CD8-positive, alpha-beta memory T cell (primary cell): ENCODE measurements at regions not wholly inside any gene's neighbourhood (a gene's known extent, or its start where the extent isn't known, plus 50 kb on each side); places are given as distances from the start of the nearest gene placed in this dataset.
A peak's percentile ranks its signal among the peaks of the same experiment; 100 is the strongest.
"Not testable (repeated sequence)": the region's sequence is repeated elsewhere in the genome, so short reads cannot be mapped to it uniquely, and the experiment has no call there.

Source experiments
- CTCF ChIA-PET: fragments of 350-600 bp; sonication (Branson Sonifier 250); formaldehyde crosslinking; loops from one replicate; lab custom pipeline; 2021; ENCODE audit warnings: antibody characterized with exemption; lab: Charles Lee
- POLR2A ChIA-PET: fragments of 350-600 bp; sonication (Branson Sonifier 250); formaldehyde crosslinking; loops from one replicate; lab custom pipeline; 2021; ENCODE audit warnings: antibody characterized with exemption; lab: Charles Lee
- DNase-seq, 5 donors: peaks; one replicate each; pipeline versions ENCODE4 v3.0.0 to v3.0.0-alpha.2; 2020 to 2022; ENCODE audit warnings: mixed read lengths in 1 of 5
- H3K27ac ChIP-seq: one replicate; pipeline ENCODE4 v1.7.0; 2013; ENCODE audit warnings: low read depth, mild to moderate bottlenecking, low read length, moderate library complexity
- H3K27me3 ChIP-seq: 2 replicates; pipeline ENCODE4 v1.7.0; 2013; ENCODE audit warnings: low read length, mild to moderate bottlenecking; ENCODE audit not compliant: insufficient read depth, poor library complexity, severe bottlenecking
- H3K36me3 ChIP-seq: 2 replicates; pipeline ENCODE4 v1.7.0; 2013; ENCODE audit warnings: mild to moderate bottlenecking, low read length, moderate library complexity; ENCODE audit not compliant: insufficient read depth
- H3K4me1 ChIP-seq: 2 replicates; pipeline ENCODE4 v1.7.0; 2013; ENCODE audit warnings: mild to moderate bottlenecking, low read length, moderate library complexity; ENCODE audit not compliant: insufficient read depth
- H3K4me3 ChIP-seq: 2 replicates; pipeline ENCODE4 v1.7.0; 2013; ENCODE audit warnings: mild to moderate bottlenecking, low read length
- H3K9me3 ChIP-seq: 2 replicates; pipeline ENCODE4 v1.7.0; 2013; ENCODE audit warnings: mild to moderate bottlenecking, low read length
- H3K27ac Mint-ChIP-seq, 8 donors: one replicate each; pipeline ENCODE4 v1.8.0; 2020 to 2021; ENCODE audit warnings: mixed read lengths in 8 of 8, mild to moderate bottlenecking in 6 of 8, inconsistent platforms in 3 of 8, moderate library complexity in 3 of 8
- H3K27me3 Mint-ChIP-seq, 2 donors: one replicate each; pipeline ENCODE4 v1.8.0; 2020 to 2021; ENCODE audit warnings: mixed read lengths in 2 of 2, mild to moderate bottlenecking in 1 of 2, moderate library complexity in 1 of 2
- H3K36me3 Mint-ChIP-seq, 3 donors: one replicate each; pipeline ENCODE4 v1.8.0; 2020 to 2021; ENCODE audit warnings: mixed read lengths in 3 of 3, inconsistent platforms in 1 of 3, mild to moderate bottlenecking in 1 of 3
- H3K4me1 Mint-ChIP-seq, 3 donors: one replicate each; pipeline ENCODE4 v1.8.0; 2020 to 2021; ENCODE audit warnings: mixed read lengths in 3 of 3, inconsistent platforms in 1 of 3, mild to moderate bottlenecking in 1 of 3
- H3K4me3 Mint-ChIP-seq, 7 donors: one replicate each; pipeline ENCODE4 v1.8.0; 2020 to 2021; ENCODE audit warnings: mixed read lengths in 7 of 7, mild to moderate bottlenecking in 6 of 7, moderate library complexity in 4 of 7, inconsistent platforms in 2 of 7
- H3K9me3 Mint-ChIP-seq, 5 donors: one replicate each; pipeline ENCODE4 v1.8.0; 2020 to 2022; ENCODE audit warnings: mixed read lengths in 5 of 5, mild to moderate bottlenecking in 3 of 5, moderate library complexity in 2 of 5, inconsistent platforms in 1 of 5

- Histone ChIP-seq H3K36me3 (no peaks in the 10 kb centered on the region), H3K4me1 (peaks cover 8% of the 10 kb centered on the region), H3K27me3 (no peaks in the 10 kb centered on the region), H3K4me3 (no peak overlapping the region), H3K27ac (no peak overlapping the region), H3K9me3 (no peaks in the 10 kb centered on the region)
- Mint-ChIP-seq H3K27ac (peak overlapping the region in 3 of 8 donors; percentile 1 to 20 (median 14)), H3K4me3 (no peak overlapping the region), H3K4me1 (peaks cover 43 to 50% (median 45%) of the 10 kb centered on the region in 3 donors), H3K36me3 (no peaks in the 10 kb centered on the region), H3K9me3 (peaks cover 0 to 2% (median 0%) of the 10 kb centered on the region in 5 donors), H3K27me3 (no peaks in the 10 kb centered on the region)
- no peak for DNase-seq
- ChIA-PET CTCF (no interaction called here), POLR2A (interaction anchor here (0.6 kb wide), 1 partner anchor 20 kb away, joined by 7 read pairs; no protein-coding TSS in a partner anchor)
Observed at GRCh38 chr7:21336743-21337142, 91.1 kb upstream of the SP4 start.

- no peaks in the 10 kb centered on the region for H3K36me3 Mint-ChIP-seq
Observed at GRCh38 chr7:21338728-21339164, 89.1 kb upstream of the SP4 start.

GRCh38 chr7:21344900-21345299, 83.0 kb upstream of the SP4 start:
- H3K36me3 ChIP-seq, H3K27me3 ChIP-seq, CTCF ChIA-PET, H3K4me3 Mint-ChIP-seq, H3K9me3 ChIP-seq, H3K9me3 Mint-ChIP-seq, POLR2A ChIA-PET, H3K27me3 Mint-ChIP-seq, H3K4me3 ChIP-seq, H3K36me3 Mint-ChIP-seq, DNase-seq, H3K4me1 ChIP-seq, H3K27ac Mint-ChIP-seq, H3K27ac ChIP-seq: not testable (repeated sequence)
- H3K4me1 Mint-ChIP-seq = peaks cover 14 to 22% (median 17%) of the 10 kb centered on the region in 3 donors

More at GRCh38 chr7:21338728-21339164, 89.1 kb upstream of the SP4 start:
- Histone ChIP-seq H3K36me3 (no peaks in the 10 kb centered on the region), H3K27me3 (no peaks in the 10 kb centered on the region), H3K9me3 (no peaks in the 10 kb centered on the region), H3K4me1 (peaks cover 8% of the 10 kb centered on the region), H3K4me3 (no peak overlapping the region), H3K27ac (peak overlapping the region; percentile 25)
- peak overlapping the region; percentile 0 to 80 (median 66) for H3K4me3 Mint-ChIP-seq
- POLR2A ChIA-PET = interaction anchor here (0.6 to 1.3 kb wide), 5 partner anchors 14 to 97 kb away, joined by 3 to 11 read pairs (median 4); partner anchors contain the start of gene SP4
- H3K4me1 Mint-ChIP-seq = peaks cover 46 to 55% (median 53%) of the 10 kb centered on the region in 3 donors
- CTCF ChIA-PET = interaction anchor here (0.9 to 1.5 kb wide), 8 partner anchors 10 to 89 kb away, joined by 3 to 5 read pairs (median 3); partner anchors contain the start of gene SP4
- H3K27ac Mint-ChIP-seq = peak overlapping the region; percentile 29 to 92 (median 87)
- H3K27me3 Mint-ChIP-seq = no peaks in the 10 kb centered on the region
- DNase-seq = peak in 2 of 5 donors; percentile 55 to 66
- peaks cover 0 to 2% (median 0%) of the 10 kb centered on the region in 5 donors for H3K9me3 Mint-ChIP-seq

- POLR2A ChIA-PET = no interaction called here
- H3K27me3 Mint-ChIP-seq = no peaks in the 10 kb centered on the region
- no peak overlapping the region for H3K4me3 Mint-ChIP-seq
- H3K27ac Mint-ChIP-seq = no peak overlapping the region
- peaks cover 10 to 17% (median 12%) of the 10 kb centered on the region in 3 donors for H3K4me1 Mint-ChIP-seq
- Histone ChIP-seq H3K27ac (no peak overlapping the region), H3K27me3 (no peaks in the 10 kb centered on the region), H3K4me3 (no peak overlapping the region), H3K9me3 (no peaks in the 10 kb centered on the region), H3K4me1 (no peaks in the 10 kb centered on the region), H3K36me3 (no peaks in the 10 kb centered on the region)
- CTCF ChIA-PET = no interaction called here
- DNase-seq = no peak
- no peaks in the 10 kb centered on the region for H3K9me3 Mint-ChIP-seq
- no peaks in the 10 kb centered on the region for H3K36me3 Mint-ChIP-seq
Observed at GRCh38 chr7:21345361-21345760, 82.5 kb upstream of the SP4 start.

- ChIA-PET CTCF (no interaction called here), POLR2A (no interaction called here)
- Histone ChIP-seq H3K27me3 (no peaks in the 10 kb centered on the region), H3K9me3 (no peaks in the 10 kb centered on the region), H3K36me3 (no peaks in the 10 kb centered on the region), H3K4me1 (no peaks in the 10 kb centered on the region), H3K27ac (no peak overlapping the region), H3K4me3 (no peak overlapping the region)
- Mint-ChIP-seq H3K4me3 (no peak overlapping the region), H3K4me1 (peaks cover 3 to 9% (median 5%) of the 10 kb centered on the region in 3 donors), H3K27me3 (no peaks in the 10 kb centered on the region), H3K9me3 (no peaks in the 10 kb centered on the region), H3K27ac (no peak overlapping the region), H3K36me3 (no peaks in the 10 kb centered on the region)
- DNase-seq = no peak
Observed at GRCh38 chr7:21346297-21346696, 81.6 kb upstream of the SP4 start.

GRCh38 chr7:21352540-21353387, 75.1 kb upstream of the SP4 start:
- Histone ChIP-seq H3K36me3 (no peaks in the 10 kb centered on the region), H3K9me3 (no peaks in the 10 kb centered on the region), H3K4me3 (peak overlapping the region; percentile 10), H3K27ac (no peak overlapping the region), H3K27me3 (no peaks in the 10 kb centered on the region), H3K4me1 (peaks cover 59% of the 10 kb centered on the region)
- H3K27ac Mint-ChIP-seq = peak overlapping the region; percentile 77 to 98 (median 90)
- no peaks in the 10 kb centered on the region for H3K36me3 Mint-ChIP-seq
- H3K9me3 Mint-ChIP-seq = no peaks in the 10 kb centered on the region
- peaks cover 54 to 60% (median 59%) of the 10 kb centered on the region in 3 donors for H3K4me1 Mint-ChIP-seq
- CTCF ChIA-PET = interaction anchor here (0.8 to 2.1 kb wide), 5 partner anchors 10 to 74 kb away, joined by 3 to 6 read pairs (median 4); no protein-coding TSS in a partner anchor
- peak overlapping the region; percentile 11 to 84 (median 61) for H3K4me3 Mint-ChIP-seq
- POLR2A ChIA-PET = interaction anchor here (0.6 to 2.6 kb wide), 5 partner anchors 9 to 473 kb away, joined by 3 to 17 read pairs (median 4); partner anchors contain the start of gene SP4
- no peaks in the 10 kb centered on the region for H3K27me3 Mint-ChIP-seq
- peak in 2 of 5 donors; percentile 41 to 45 for DNase-seq

- ChIA-PET CTCF (interaction anchor here (0.8 to 2.1 kb wide), 5 partner anchors 10 to 74 kb away, joined by 3 to 6 read pairs (median 4); no protein-coding TSS in a partner anchor), POLR2A (interaction anchor here (1.2 to 2.6 kb wide), 4 partner anchors 8 to 74 kb away, joined by 4 to 17 read pairs (median 4); partner anchors contain the start of gene SP4)
- no peaks in the 10 kb centered on the region for H3K9me3 ChIP-seq
- DNase-seq = no peak
- peak overlapping the region; percentile 10 for H3K4me3 ChIP-seq
- Mint-ChIP-seq H3K27ac (peak overlapping the region; percentile 77 to 98 (median 90)), H3K9me3 (no peaks in the 10 kb centered on the region), H3K4me1 (peaks cover 57 to 65% (median 63%) of the 10 kb centered on the region in 3 donors), H3K27me3 (no peaks in the 10 kb centered on the region), H3K4me3 (peak overlapping the region; percentile 11 to 84 (median 61)), H3K36me3 (no peaks in the 10 kb centered on the region)
- H3K27ac ChIP-seq = no peak overlapping the region
- no peaks in the 10 kb centered on the region for H3K27me3 ChIP-seq
- no peaks in the 10 kb centered on the region for H3K36me3 ChIP-seq
- peaks cover 60% of the 10 kb centered on the region for H3K4me1 ChIP-seq
Observed at GRCh38 chr7:21353388-21353780, 74.5 kb upstream of the SP4 start.
